ENCODE measurements at regions not wholly inside any gene's neighbourhood (a gene's known extent, or its start where the extent isn't known, plus 50 kb on each side); places are given as distances from the start of the nearest gene placed in this dataset.
"Not testable (repeated sequence)": the region's sequence is repeated elsewhere in the genome, so short reads cannot be mapped to it uniquely, and the experiment has no call there.

DNA sequence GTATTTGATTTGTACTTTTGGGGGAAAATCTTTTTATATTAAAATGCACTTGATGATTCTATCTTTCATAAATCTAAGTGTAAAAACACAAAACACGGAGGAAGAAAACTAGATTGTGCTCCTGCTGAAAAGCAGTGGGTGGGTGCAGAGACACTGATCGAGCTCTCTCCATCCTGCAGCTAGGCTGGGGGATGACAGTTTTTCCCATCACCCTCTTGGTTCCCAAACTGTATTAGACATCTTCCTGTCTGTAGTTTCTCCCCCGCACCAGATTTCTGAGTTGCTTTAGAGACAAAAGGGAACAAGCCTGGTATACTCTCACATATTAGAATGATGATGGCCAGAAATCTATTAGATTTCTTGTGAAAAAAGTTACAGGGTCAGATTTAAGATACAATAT lies 99.6 kb downstream of the FAM114A2 start:
- no peak for DNase-seq (ENCODE audit: low read depth)

GRCh38 chr5:153938191-153938842 lies 100.4 kb downstream of the FAM114A2 start:
- DNase-seq (ENCODE audit: low read depth), result no peak

DNA sequence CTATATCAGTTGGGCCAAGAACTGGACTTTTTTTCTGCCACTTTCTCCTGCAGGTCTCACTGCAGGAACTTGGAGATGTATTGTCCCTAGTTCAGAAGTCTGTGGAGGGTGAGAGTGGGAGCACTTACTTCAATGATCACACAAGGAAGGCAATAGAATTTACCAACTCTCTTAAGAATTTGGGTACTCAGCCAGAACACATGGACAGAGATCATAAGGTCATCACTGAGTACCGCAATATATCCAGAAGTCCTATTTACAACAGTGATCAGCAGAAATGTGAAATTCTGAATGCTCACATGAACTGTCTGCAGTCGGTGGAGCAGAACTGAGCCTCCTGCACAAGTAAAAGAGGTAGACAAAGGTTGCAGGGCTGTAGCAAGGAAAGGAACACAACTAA lies 101.0 kb downstream of the FAM114A2 start:
- DNase-seq (ENCODE audit: low read depth), result no peak

DNA sequence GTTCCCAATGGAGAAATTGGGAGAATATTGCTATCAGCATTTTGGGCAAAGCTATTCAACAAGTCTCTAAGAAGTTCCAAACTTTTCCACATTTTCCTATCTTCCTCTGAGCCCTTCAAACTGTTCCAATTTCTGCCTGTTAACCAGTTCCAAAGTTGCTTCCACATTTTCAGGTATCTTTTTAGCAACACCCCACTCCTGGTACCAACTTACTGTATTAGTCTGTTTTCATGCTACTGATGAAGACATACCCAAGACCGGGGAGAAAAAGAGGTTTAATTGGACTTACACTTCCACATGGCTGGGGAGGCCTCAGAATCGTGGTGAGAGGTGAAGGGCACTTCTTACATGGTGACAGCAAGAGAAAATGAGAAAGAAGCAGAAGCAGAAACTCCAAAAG lies 103.6 kb downstream of the FAM114A2 start:
- not testable (repeated sequence) for DNase-seq (ENCODE audit: low read depth)

- DNase-seq (ENCODE audit: low read depth), result no peak
Measured at GRCh38 chr5:153926201-153926600, 112.5 kb downstream of the FAM114A2 start.

- no peak for DNase-seq (ENCODE audit: low read depth)
Measured at GRCh38 chr5:153919161-153919560, 119.5 kb downstream of the FAM114A2 start.

- DNase-seq (ENCODE audit: low read depth), result no peak
Measured at GRCh38 chr5:153907170-153907775, 131.4 kb downstream of the FAM114A2 start.

DNA sequence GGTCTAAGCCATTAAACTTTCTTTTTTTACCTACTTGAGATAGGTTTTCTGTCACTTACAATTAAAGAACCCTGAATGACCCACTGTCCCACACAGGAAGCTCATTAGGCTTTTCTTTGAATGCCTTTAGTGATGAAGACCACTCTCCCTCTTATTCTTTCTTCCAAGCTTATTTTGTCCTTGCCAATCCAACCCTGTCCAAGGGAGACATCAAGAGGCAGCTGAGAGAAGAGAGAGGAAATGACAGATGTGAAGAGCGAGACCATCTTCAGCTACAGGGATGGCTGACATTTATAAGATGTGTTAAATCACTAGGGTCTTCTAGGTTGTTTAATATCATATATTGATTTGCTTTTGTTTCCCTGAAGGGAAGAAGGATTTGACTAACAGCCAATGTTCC lies 133.5 kb downstream of the FAM114A2 start:
- no peak for DNase-seq (ENCODE audit: low read depth)

DNA sequence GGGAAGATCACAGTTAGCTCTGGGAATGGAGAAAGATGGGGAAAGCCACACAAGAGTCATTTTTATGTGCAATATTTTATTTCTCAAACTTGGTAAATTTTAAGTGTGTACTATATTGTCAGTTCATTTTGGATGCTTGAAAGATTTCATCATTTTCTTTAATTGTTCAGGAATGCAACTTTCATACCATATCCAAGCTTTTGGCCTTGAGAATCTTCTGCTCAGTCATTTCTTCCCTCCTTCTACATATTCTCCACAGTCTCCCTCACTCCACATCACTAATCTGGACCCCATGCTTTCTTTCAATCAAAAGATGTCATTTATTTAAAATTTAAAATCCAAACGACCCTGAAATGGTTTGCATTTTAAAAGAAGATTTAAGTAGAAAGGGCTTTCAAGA lies 135.4 kb downstream of the FAM114A2 start:
- DNase-seq (ENCODE audit: low read depth), result no peak

GRCh38 chr5:153902016-153902415 lies 136.7 kb downstream of the FAM114A2 start:
- DNase-seq (ENCODE audit: low read depth), result no peak

DNA sequence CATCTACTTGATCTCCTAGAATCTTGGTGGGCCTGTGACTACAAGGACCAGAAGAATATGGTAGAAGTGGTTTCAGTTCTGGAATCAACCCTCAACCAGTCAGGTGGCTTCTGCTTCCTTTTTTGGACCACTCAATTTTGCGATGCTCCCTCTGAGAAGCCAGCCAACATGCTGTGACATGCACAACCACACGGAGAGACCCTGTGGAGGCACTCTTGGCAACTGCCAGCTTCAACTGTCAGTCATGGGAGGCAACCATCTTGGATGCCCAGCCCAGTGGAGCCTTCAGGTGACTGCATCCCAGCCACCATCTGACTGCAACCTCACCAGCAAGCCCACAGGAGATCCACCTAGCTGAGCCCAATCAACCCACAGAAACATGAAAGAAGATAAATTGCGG lies 137.3 kb downstream of the FAM114A2 start:
- no peak for DNase-seq (ENCODE audit: low read depth)

DNA sequence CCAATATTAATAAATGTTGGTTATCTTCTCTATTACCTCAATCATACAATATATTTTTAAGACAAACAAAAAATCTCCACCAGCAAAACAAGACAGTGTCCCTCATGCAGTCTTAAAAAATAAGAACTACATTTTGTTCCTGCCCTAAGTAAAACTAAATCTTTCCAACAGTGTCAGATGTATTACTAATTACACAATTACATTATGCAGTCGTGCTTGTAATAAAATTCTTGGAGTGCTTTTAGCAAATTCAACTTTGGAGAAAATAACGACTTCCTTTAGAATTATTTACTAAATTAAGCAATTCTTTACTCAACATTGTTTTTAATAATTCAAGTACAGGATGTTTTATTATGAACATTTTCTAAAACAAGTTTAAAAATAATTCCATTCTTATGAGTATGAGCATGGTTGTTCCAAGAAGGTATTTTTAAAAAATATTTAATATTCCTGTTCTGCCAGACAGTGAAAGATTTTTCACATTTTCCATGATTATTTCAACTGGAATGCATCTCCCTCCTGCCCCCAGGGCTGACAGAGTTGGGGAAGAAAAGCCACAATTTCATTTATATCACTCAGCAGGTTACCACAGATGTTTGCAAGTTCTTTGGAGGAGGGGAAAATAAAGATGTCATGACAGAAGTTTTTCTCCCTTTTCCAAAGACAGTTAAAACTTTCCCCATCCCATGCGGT lies 137.9 kb downstream of the FAM114A2 start:
- no peak for DNase-seq (ENCODE audit: low read depth)

GRCh38 chr5:153899746-153900145 lies 139.0 kb downstream of the FAM114A2 start:
- no peak for DNase-seq (ENCODE audit: low read depth)

GRCh38 chr5:153896701-153897100 lies 142.0 kb downstream of the FAM114A2 start:
- peak; percentile 2 for DNase-seq (ENCODE audit: low read depth)

DNA sequence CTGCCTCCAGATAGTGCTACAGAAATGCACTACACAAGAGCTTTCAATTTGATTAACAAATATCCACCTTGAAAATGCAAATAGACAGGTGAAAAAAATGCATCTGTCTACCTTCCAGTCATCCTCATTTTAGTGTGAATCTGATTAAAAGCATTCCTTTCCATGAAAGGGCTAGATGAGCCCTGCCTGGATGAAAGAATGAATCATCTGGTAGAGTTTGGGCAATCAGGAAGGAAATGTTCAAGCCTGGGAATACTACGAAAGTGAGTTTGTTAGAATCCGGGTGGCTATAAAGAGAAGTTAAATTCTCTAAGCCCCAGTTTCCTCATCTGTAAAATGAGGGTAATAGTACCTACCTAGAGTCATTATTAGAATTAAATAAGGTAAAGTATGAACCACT lies 142.6 kb downstream of the FAM114A2 start:
- DNase-seq (ENCODE audit: low read depth), result peak; percentile 21

DNA sequence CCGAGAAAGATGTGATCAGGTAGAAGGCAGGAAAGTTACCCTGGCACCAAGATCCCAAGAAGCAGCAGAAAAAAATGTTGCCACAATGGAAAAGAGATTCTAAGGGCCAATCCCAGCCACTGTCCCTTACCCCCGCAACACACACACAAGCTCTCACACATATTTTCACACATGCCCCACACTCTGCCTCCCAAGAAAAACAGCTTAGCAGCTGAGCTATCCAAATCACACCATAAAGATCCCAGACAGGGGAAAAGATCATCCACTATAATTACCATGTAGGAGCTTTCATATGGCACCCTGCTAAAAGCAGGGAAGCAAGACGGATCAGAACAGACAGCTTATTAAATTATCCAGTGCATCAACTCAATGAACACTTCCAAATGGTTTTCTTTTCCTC lies 143.4 kb downstream of the FAM114A2 start:
- no peak for DNase-seq (ENCODE audit: low read depth)

DNA sequence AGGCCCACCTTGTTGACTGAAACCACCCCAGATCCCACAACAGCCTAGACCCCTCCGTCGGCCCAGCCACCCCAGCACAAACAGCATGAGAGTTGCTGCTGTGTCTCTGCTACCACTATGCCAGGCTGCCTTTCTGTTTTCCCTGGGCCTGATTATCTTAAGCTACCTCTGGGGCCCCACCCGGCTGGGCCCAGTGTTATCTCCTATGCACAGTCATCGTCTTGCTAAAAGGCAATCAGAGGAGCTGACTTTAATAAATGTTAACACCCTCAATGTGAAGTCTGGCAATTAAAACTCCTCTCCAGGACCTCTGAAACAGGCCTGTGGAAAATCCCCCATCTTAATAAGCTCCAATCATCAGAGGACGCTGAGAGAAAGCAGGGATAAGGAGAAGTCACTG lies 144.9 kb downstream of the FAM114A2 start:
- no peak for DNase-seq (ENCODE audit: low read depth)

GRCh38 chr5:153891394-153891793 lies 147.3 kb downstream of the FAM114A2 start:
- no peak for DNase-seq (ENCODE audit: low read depth)

DNA sequence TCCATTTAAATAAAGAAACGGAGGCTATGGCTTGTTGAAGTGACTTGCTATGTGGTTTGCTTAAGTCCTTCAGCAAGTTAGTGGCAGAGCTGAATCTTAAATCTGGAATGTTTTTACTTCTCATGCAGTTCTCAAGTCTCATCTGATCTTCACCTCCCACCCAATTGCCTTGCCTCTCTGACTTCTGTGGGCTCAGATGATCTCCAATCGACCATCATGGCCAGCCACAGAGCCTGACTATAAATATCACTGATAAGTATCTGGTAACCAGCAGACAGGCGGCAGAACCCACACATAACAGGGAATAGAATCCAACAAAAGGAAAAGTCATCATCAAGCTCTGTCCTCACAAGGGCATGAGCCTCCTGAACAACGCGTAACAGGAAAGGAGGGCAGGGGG lies 149.9 kb downstream of the FAM114A2 start:
- DNase-seq (ENCODE audit: low read depth), result no peak

GRCh38 chr5:153885141-153885540 lies 153.6 kb downstream of the FAM114A2 start:
- no peak for DNase-seq (ENCODE audit: low read depth)

DNA sequence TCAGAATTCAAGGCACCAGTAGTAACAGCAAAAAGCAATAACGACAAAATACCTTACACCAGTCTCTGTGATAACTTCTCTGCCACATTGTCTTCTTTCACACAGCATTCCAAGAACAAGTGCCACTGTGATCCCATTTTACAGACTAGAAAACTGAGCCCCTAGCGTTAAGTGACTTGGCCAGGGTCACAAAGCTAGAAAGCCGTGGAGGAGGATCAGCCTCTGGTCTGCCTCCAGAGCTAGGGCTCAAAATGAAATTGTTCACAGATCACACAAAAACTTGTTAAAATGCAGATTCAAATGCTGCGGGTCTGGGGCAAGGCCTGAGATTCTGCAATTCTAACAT lies 154.1 kb downstream of the FAM114A2 start:
- DNase-seq (ENCODE audit: low read depth), result no peak

DNA sequence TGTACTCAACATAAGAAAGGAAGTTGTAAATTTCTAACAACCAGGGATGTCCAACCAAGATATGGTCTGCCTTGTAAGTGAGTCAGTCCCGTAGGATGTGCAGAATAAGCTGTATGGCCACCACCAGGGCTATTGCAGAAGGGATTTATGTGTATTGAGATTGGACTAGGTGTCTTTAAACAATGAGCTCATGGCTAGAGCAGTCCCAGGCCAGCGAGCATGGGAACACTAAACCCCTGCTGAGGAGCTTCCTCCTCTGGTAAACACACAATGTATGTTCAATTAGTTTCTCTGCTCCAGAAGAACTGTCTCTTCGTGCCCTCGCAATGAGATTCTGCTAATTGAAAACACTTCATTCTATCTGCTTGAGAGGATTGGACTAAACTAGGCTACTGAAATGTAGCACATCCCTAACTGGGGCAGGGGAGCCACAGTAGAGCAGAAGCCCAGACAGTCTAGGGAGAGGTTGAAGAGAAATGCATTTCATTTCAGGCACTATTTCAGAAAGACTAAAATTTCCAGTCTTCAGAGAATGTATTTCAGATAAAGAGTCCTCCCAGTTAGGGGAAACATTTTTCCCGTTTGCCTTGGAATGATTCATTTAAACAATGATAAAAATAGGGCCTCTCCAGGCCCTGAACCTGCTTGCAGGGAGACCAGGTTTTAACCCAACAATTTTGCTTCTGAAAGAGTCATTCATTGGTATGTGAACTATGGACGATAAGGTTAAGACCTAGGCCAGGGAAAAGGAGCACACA lies 154.7 kb downstream of the FAM114A2 start:
- peak; percentile 11 for DNase-seq (ENCODE audit: low read depth)

Data from HT1080 (cell line).